GM19468 (cell line): ENCODE measurements at regions not wholly inside any gene's neighbourhood (a gene's known extent, or its start where the extent isn't known, plus 50 kb on each side); places are given as distances from the start of the nearest gene placed in this dataset.
"Not testable (repeated sequence)": the region's sequence is repeated elsewhere in the genome, so short reads cannot be mapped to it uniquely, and the experiment has no call there.

Experiments used
- ATAC-seq: cut with Tn5 transposase; IDR thresholded peaks from one replicate; pipeline ENCODE4 v1.9.1; 2021; ENCODE audit warnings: mild to moderate bottlenecking, moderate library complexity, moderate number of reproducible peaks; ENCODE audit not compliant: unreplicated experiment; ENCODE audit errors: extremely low read depth

GRCh38 chr17:77553459-77554066, 404.9 kb upstream of the TNRC6C start:
- ATAC-seq: no peak

GRCh38 chr17:77555121-77555591, 403.3 kb upstream of the TNRC6C start:
- ATAC-seq: no peak

- ATAC-seq: no peak
Measured at GRCh38 chr17:77555741-77556291, 402.7 kb upstream of the TNRC6C start.

GRCh38 chr17:77556383-77557061, 402.0 kb upstream of the TNRC6C start:
- ATAC-seq: no peak

DNA sequence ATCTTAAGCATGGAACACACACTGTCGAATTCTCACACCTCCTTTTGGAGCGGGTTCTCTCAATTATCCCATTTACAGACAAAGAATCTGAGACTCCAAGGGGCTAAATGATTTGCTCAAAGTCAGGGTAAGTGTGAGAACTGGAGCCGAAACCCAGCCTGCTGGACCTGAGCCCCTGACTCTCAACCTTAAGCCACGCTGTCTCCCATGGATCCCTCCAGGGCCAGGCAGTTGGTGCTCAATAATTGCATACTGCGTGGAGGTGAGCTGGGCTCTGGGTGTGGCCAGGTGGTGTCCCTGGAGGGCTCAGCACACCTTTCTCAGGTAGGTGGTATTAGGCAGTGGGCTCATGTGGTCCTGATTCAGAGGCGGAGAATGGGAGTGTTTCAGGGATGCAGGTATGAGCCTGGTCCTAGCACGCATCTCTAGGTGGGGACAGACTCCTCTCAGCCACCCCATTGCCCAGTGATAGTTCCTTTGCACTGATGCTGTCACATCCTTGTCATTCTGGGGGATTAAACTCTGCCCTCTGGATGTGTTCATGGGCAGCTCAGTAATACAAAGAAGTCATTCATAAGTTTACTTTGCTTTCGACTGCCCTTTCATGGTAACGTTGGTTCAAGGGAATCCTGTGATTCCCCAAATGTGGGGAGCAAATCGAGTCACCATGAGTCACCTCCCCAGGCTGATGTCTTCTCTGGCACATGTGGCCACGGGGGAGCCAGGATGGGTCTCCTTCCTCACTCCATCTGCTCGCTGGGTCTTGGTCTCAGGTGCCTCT, 399.5 kb upstream of the TNRC6C start:
- no peak for ATAC-seq

DNA sequence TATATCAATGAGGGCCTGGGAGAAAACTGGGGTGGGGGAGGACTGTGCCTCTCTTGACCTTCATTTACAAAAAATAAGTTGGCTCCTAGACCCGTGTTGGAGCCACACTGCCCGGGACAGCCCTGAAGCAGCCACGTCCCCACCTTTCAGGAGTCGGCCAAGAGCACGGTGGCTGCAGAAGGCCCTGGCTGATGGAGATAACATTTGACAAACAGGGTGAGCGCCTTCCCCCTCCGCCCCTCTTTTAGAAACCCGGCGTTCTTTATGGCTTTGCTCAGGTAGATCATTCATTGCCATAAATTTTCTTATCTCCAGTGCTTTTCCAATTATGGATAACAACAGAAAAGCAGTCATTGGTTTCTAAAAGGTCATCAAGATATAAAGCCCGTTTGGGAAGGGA, 398.1 kb upstream of the TNRC6C start:
- no peak for ATAC-seq

GRCh38 chr17:77560841-77561240, 397.7 kb upstream of the TNRC6C start:
- no peak for ATAC-seq

- not testable (repeated sequence) for ATAC-seq
Measured at GRCh38 chr17:77562361-77562760, 396.1 kb upstream of the TNRC6C start.

- ATAC-seq: no peak
Measured at GRCh38 chr17:77563439-77564102, 394.9 kb upstream of the TNRC6C start.

GRCh38 chr17:77564278-77564920, 394.1 kb upstream of the TNRC6C start:
- ATAC-seq: no peak

DNA sequence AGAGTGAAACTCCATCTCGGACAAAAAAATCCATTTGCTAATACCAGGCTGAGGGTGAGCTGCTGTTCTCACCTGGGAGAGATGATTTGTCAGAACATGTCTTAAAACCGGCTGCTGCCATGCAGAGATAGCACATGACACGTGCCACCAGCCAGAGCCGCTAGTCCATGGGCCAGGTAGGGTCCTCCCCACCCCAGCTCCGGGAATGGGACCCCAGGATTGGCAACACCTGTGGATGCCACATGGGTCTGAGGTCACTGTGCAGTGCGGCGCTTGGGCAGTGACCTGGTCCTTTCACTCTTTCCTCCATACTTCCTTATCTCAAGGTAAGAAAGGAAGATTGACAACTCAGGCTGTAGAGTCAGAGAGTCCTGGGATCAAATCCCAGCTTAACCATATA, 393.3 kb upstream of the TNRC6C start:
- no peak for ATAC-seq

- ATAC-seq: no peak
Measured at GRCh38 chr17:77566151-77566550, 392.4 kb upstream of the TNRC6C start.

DNA sequence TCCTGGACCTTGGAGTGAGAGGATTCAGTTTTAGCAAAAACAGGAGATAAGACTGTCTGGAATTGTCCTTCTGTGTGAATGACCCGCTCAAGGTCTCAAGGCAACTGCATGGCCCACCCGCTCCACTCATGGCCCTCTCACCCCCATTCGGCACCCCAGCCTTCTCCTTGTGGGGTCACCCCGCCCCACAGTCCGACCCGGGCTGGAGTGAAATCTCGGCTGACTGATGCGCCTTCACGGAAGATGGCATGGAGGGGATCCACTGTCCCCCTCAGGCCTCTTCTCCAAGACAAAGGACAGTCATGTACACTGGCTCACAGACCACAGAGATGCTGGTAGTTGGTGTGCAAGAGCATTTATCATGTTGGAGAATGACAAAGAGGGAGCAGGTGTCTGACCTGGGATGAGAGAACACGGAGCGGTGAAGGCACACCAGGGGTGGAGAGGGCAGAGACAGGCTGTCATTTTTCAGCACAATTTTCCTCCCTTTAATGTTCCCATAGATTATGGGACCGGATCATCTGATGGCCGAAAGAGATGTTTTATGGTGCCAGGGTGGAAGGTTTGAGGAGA, 391.9 kb upstream of the TNRC6C start:
- ATAC-seq: no peak

- ATAC-seq: no peak
Measured at GRCh38 chr17:77568540-77568939, 390.0 kb upstream of the TNRC6C start.

GRCh38 chr17:77569846-77570564, 388.5 kb upstream of the TNRC6C start:
- no peak for ATAC-seq

GRCh38 chr17:77570565-77570898, 388.0 kb upstream of the TNRC6C start:
- ATAC-seq: no peak

- no peak for ATAC-seq
Measured at GRCh38 chr17:77571155-77571981, 387.1 kb upstream of the TNRC6C start.

GRCh38 chr17:77572065-77572601, 386.4 kb upstream of the TNRC6C start:
- ATAC-seq: no peak
